ENCODE measurements at regions not wholly inside any gene's neighbourhood (a gene's known extent, or its start where the extent isn't known, plus 50 kb on each side); places are given as distances from the start of the nearest gene placed in this dataset.

GRCh38 chr10:100687143-100688003 lies 58.0 kb upstream of the PAX2 start:
- DNase-seq (ENCODE audit: extremely low read depth in 1 of 11, low read depth in 9 of 11, low spot score in 4 of 11) = no peak

- no peak for DNase-seq (ENCODE audit: extremely low read depth in 1 of 11, low read depth in 9 of 11, low spot score in 4 of 11)
Measured at GRCh38 chr10:100688201-100688600, 57.2 kb upstream of the PAX2 start.

GRCh38 chr10:100693821-100694220 lies 51.6 kb upstream of the PAX2 start:
- DNase-seq (ENCODE audit: extremely low read depth in 1 of 11, low read depth in 9 of 11, low spot score in 4 of 11) = no peak

All from renal cortex interstitium (tissue), 11 donors.